ENCODE measurements at regions not wholly inside any gene's neighbourhood (a gene's known extent, or its start where the extent isn't known, plus 50 kb on each side); places are given as distances from the start of the nearest gene placed in this dataset.

DNA sequence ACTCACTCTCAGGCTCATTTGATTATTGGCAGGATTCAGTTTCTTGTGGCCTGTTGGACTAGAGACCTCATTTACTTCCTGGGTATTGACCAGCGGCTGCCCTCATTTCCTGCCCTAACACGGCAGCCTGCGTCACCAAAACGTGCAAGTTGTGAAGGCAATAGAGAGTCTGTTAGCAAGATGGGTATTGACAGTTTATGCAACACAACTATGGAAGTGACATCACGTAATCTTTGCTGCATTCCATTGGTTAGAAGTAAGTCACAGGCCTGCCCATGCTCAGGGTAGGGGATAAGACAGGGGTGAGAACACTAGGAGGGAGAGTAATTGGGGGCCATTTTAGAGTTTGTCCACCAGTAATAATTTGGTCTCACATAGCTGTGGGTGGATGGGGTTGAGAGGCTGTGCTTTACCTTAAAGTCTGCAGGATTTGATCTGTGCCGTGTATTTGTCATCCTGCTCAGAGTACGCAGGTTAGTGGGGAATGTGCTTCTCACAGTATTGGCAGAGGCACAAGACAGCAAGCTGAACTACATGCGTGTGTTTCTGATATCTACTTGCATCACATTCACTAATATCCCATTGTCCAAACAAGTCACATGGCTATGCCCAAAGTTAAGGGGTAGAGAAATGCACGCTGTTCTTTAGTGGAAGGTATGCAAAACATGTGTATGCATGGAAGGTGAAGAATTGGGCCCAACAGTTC, 83.3 kb downstream of the EDEM1 start:
- no peak for DNase-seq

DNA sequence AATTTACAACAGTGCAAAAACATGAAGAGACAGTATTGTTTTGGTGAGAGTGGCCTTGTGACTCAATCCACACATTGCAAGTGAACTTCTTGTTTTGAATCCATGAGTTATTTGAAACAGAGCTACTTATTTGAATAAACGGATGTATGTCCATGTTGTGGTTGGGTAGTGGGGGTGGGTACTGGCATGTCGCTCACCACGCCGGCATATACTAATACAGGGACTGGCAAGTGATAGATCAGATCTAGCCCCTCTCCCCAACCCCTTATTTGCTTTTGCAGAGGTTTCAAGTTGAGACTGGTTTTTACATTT, 83.8 kb downstream of the EDEM1 start:
- no peak for DNase-seq

DNA sequence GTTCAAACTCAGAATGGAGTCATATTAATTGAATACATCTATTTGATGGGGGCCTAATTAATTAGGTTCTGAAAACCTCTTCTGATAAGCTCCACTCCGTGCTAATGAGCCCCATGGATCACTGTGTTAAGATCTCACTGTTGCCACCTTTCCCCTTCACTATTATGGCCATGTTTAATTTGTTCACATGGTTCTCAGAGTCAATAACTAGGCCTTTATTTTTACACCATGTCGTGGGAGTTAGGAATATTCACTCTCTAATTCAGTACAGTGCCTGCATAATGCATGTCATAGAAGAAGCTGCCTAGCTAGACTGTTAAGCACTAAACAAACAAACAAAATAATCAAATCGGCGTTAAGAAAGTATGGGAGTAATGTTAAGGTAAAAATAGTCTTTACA, 84.9 kb downstream of the EDEM1 start:
- no peak for DNase-seq

DNA sequence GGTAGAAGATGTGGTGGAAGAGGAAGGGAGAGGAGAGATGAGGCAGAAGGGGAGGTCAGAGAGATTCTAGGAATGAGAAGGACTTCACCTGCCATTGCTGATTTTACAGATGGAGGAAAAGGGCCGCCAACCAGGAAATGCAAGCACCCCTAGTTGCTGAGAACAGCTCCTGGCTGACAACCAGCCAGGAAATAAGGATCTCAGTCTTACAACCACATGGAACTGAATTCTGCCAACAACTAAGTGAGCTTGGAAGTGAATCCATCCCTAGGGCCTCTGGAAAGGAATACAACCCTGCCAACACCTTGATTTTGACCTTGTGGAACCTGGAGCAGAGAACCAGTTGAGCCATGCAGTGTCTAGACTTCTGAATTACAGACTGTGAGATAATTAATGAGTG, 86.6 kb downstream of the EDEM1 start:
- no peak for DNase-seq

DNA sequence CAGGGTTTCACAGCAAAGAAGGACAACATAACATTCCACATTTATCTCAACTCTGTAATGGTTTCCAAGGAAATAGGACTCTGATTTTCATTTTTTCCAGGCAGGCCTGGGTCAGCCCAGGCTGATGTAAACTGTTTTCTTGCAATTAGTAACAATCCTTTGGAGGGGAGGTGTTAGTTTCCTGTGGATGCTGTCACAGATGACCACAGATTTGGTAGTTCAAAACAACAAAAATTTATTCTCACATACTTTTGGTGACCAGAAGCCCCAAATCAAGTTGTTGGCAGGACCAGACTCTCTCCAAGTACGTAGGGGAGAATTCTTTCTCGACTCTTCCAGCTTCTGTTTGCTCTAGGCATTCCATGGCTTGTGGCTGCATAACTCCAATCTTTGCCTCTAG, 88.0 kb downstream of the EDEM1 start:
- DNase-seq, result no peak

DNA sequence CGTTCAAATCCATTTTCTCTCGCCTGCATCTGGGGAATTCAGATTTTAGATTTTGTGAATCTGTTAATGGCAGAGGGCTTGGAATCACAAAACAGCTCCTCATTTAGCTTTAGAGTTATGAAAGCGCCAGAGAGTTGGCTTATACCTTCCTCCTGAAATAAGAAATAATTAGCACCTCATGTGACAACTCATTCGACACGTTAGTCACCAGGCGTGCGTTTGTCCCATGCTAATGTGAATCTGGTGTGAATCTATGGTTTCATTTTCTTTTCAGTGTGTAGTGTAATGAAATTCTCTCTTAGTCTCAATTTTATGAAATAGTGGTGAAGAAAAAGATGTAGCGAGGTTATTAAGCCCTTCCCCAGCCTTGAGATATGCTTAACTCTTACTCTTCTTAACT, 89.4 kb downstream of the EDEM1 start:
- DNase-seq, result no peak

DNA sequence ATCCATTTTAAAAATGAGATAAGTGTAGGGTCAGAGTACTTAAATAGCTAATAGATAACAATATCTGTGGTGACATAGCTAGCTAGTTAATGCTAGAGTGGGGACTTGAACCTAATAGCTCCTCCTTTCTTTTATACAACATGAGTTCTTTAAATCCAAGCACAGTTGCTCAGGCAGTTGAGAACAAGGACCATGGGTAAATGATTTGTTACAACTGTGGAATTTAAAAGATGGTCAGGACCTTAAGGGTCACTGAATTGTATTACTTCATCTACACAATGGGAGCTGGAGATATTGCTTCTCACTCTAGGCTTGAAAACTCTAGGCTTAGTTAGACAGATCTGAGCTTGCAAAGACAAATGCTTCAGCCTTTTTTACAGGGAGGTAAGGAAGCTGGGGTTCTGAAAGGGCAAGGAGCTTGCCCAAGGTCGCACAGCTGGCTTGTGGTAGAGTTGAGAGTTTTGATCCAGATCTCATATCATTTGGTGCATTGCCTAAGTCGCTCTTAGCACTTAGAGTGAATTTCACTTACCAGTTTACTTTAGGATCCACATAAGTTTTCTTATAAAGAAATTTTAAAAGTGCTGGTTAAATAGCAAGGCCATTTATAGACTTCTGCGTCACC, 90.2 kb downstream of the EDEM1 start:
- no peak for DNase-seq

DNA sequence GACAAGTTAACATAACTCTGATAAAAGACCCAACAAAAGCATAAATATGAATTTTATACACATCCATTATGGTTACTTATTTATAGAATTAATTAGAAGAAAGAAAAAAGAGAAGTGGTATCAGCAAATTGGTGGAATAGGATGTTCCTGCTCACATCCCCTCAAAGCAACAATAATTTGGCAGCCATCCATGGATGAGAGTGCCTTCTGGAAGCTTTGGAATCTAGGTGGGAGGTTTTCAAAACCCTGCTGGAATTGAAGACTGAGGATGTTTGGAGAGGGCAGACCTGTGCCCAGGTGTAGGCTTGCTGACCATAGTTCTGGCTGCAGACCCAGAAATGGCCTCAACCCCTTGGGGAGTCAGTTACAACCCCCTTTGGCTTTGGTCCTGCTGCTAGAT, 91.2 kb downstream of the EDEM1 start:
- DNase-seq, result no peak

DNA sequence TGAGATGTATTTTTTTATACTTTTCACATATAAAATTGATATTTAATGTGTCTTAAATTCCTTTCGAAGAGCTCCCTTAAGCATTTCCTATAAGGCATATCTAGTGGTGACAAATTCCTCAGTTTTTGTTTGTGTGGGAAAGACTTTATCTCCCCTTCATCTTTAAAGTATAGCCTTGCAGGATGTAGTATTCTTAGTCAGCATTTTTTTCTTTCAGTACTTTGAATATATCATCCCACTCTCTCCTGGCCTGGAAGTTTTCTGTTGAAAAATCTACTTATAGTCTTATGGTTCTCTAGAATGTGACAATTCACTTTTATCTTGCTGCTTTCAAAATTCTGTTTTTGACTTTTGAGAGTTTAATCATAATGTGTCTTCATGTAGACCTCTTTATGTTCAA, 95.2 kb downstream of the EDEM1 start:
- DNase-seq, result no peak

DNA sequence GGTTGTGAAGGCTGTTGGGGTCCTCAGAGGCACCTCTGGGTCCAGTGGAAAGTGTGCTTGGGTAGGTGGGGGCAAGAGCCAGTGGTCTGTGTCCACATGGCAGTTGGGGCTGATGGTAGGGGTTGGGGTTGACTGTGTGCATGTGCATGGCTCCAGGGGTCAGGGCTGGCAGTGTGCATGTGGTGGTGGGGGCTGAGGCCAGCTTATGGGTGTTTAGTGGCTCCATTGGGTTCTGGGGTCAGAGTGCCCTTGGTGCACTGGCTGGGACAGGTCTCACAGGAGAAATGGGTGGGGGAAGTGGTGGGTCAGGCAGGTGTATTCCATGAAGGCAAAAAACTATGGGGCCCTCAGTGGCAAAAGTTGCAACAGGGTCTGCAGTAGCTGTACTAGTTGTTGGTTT, 97.9 kb downstream of the EDEM1 start:
- DNase-seq, result no peak

DNA sequence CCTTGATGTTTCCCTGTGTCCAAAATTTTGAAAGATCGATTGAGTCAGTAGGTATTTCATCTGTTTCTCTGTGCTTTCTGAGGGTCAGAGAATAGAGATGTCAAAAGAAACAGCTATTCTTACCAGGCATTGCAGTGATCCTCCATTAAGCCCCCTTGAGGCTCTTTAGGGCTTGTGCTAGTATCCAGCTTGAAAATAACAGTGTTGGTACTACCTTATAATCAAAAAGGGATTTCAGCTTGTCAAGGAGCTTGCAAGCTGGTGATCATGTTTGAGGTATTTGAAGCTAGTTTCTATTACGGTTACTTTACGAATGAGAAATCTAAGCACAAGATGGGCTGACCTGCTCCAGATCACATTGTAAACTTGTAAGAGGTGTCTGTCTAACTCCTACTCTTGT, 103.4 kb downstream of the EDEM1 start:
- no peak for DNase-seq

DNA sequence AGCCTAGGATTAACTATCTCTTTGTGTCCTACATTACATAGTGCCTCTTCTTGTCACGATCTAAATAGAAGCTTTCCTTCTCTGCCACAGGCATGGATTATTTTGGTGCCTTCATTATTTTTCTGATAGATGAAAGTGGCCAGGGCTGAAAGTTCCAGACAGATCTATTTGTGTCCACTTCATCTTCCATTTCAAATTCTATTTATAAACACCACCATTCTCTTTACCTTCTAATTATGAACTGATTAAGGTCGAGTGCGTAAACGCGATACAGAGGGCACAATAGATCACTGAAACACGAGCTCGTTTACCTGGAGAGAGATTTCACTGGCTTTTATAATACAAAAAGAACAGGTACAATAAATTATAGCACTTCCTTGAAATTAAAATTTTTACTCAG, 105.0 kb downstream of the EDEM1 start:
- no peak for DNase-seq

DNA sequence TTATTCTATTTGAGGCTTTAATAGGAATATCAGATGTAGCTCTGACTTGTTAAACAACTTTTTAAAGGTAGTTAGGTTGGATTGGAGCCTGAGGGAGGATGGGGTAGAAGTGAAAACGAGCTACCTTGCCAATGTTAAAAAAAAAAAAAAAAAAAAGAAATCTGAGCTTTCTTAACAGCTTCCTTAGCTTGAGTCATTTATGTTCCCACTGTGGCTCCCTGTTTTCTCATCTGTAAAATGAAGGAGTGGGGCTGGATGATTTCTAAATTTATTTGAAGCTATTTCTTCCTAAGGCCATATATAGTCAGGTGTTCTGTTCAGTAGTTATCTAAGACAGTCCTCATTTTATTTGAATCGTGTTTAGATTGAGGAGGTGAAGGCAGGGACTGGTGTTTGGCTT, 105.7 kb downstream of the EDEM1 start:
- DNase-seq, result no peak

DNA sequence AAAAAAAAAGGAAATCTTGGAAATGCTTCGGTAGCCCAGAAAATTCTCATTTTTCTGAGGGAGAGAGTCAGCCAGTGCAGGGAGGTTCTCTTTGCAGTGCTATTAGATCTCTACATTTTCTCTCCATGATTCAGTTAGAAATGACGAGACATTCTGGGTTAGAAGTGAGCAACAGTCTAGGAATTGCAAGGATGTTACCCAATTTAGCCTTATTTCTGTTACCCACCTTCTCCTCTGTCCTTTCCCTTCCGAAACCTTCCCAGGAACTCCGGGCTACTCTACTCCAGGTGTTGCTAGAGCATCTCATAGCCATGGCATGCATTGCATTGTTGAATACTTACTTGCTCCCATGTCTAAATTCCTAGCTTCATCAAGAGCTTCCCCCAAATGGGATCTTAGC, 106.8 kb downstream of the EDEM1 start:
- no peak for DNase-seq

DNA sequence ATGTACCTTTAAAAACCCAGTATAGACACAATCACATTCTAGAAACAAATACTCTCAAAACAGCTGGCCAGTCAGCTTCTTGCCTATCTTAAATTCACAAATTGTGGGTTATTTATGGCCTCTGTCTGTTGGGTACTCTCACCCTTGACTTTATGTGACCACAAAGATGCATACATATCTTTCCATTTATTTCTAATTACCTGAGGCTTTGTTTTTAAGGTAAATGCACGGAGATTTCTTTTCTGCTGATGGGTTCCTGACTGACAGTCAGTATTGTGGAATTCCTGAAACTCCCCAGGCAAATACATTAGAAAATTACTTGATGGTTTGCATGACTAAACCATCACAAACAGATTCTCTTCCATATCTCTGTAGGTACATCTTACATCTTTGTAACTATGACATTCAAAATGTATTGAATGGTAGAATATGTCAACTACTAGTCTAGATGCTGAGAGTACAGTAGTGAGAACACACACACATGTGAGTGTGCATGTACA, 107.7 kb downstream of the EDEM1 start:
- DNase-seq, result no peak

DNA sequence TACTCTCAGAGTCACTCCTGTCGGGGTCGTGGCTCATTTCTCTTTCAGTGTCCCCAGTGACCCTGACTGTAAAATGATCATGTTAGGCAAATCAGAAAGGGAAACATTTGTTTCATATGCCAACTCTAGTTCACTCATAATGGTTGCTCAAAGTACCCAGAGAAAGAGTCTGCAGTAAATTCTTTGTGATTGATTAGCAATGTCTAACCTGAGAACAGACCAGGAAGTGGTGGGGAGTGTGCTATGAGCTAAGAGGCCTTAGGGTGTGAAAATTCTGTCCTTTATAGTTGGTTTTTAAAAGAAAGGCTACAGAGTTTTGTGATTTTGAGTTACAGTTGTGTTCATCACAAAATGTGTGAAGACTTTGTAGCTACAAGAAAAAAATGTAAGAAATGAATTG, 108.9 kb downstream of the EDEM1 start:
- DNase-seq, result no peak

DNA sequence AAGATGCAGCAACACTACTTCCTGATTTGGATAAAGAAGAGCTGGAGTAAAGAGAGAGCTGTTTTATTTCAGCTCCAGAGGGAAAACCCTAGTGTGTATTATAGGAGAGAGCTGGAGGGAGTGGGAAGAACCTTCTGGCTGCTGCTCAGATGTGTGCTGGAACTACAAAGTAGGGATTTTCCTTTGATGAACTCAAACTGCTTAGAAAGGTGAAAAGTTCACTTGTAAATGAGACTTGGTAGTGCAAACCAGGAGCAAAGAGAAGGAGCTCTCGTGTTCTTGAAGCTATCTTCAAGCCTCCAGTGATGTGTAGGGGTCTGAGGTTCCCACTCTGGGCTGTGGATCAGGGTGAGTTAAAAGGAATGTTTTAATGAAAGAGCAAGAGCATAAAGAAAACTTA, 110.4 kb downstream of the EDEM1 start:
- no peak for DNase-seq

DNA sequence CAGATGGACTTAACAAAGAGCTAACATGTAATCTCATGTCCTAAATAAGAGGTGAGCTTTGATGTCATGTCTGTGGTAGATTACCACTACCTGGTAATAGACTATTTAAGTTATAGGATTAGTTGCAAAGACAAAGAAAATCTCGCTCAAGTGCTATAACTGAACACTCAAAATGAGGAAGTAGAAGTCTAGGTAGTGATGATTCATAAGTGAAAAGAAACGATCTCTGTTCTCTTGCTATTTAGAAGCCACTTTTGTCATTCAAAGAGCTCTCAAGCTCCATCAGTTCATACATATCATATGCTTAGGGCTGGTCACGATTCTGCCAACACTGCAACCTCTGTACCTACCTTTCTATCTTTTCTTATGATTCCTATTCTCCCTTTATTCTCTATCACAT, 110.9 kb downstream of the EDEM1 start:
- no peak for DNase-seq

DNA sequence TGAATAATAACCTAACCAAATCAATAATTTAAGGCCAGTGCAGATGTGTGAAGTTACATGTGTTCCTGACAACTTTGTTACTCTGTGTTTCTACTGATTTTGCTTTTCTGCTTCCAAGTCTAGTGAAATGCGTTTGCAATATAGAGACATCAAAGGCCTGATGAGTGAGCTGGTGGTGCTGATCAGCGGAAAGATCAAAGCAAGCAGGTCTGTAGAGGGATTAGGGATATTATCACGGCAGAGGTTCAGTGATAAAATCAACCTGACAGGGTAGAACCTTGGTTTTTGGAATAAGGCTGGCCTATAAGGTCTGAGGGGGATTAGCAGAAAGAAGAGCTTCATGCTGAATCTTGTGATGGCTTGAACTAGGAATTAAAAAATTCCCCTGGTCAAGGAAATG, 111.7 kb downstream of the EDEM1 start:
- DNase-seq, result no peak

DNA sequence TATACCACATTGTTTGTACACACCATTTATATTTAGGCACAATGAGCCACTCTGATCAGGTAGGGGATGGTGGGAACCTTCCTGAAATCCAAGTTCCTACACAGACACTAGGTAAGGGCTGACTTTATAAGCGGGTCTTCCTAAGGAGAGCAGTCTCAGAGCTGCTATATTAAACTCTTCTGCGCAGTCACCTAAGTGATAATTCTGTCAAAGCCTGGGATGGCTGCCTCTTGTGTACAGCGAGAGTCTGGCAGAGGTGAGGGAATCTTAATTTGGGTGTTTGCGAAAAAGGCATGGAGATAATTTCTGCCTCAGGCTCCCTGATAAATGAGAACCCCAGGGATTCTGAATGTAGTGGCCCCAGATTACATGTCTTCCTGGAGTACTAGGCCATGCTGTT, 113.1 kb downstream of the EDEM1 start:
- no peak for DNase-seq

DNA sequence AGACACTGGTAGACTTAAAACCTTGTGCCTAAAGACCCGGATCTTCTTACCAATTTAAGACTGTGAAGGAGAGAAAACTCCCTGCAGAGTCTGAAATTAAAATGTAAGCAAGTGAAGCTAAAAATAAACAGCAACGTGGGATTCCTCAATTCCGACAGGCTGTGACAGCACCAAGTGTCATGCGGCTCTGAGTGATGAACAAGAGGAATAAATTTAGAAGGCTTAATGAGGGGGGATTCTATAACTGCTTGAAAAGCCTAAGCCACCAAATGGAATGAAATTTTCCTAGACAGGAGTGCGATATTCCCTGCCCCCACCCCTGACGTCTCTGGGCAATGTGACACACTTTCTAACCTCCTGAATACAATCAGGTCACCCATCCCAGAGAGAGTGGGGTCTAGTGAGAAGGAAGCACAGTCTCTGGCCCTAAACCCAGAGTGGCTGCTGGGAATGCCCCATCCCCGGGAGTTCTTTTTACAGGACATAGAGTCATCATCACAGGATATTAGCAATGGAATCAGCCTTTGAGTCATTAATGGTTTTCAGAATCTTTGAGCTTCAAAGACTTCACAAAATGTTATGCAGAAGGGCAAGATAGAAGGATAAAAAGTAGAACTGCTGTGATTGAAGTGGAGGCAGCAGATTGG, 114.3 kb downstream of the EDEM1 start:
- no peak for DNase-seq

DNA sequence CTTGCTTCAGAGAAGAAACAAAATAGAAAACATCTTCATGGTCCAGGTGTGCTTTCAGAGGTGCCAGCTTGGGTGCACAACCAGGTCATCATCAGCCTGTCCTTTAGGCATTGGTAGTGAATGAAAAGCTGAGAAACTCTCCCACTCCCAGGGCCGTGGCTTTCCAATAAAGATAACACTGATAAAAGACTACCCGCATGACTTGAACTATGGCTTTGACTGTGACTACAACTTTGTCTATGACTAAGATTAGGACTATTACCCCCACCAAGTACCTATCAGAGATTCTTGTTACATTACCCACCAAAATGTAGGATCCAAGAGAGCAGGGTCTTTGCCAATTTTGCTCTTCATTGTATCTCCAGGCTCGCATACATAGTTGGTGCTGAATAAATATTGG, 115.2 kb downstream of the EDEM1 start:
- DNase-seq, result no peak

DNA sequence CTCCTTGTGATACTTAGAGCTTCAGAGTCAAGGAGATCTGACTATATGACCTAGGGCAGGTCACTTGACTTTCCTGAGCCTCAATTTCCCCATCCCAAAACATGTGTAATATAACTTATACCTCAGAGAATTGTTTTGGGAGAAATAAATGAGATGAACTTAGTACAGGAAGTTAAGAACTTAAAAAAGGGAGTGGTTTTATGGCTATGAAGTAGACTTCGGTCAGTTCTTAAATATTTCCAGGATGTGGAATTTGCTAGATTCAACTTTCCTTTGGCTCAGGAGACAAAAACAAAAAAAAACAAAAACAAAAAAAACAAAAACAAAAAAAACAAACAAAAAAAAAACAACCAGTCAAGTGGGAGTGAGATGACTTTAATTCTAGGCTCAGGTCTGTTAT, 116.7 kb downstream of the EDEM1 start:
- no peak for DNase-seq

DNA sequence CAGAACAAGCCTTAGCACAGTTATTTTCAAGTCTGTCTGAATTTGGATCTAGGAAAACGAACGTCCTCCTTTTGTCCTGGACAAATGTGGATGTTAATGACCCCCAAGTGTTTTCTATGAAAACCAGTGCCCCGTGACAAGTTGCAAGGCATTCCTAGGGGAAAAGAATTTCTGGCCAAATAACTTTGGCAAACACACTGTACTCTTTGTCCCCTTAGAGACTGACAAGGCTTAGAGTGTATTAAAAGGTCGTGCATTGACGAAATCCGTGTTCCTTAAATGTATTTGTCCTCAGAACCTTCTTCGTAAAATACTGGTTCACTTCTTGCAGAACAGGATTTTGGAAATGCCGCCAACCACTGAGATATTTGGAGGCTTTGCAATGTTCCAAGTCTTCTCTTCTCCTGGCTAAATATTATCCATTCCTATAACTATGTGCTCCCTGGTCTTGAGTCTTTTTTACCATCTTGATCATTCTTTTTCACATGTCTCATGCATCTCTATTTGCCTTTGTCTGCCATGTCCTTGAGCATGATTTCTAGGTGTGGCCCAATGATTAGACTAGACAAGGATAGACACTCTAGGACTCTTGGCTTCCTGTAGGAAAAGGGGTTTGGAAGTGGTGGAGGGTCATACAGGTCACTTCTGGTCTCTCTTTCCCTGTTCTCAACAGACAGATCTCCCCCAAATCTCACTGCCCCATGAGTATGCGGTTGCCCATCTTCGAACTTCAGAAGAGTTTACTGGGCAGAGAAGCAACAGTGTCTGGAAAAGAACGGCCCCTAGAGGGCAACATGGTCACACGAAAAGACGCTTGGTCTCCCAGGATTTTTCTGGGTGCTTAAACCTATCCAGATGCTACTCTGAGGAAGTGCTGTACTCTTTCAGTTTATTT, 117.5 kb downstream of the EDEM1 start:
- no peak for DNase-seq
